GM12878 (cell line): ENCODE measurements at regions not wholly inside any gene's neighbourhood (a gene's known extent, or its start where the extent isn't known, plus 50 kb on each side); places are given as distances from the start of the nearest gene placed in this dataset.

ENCODE experiments used
- ATAC-seq: fragments of 200-7000 bp; cut with Tn5 transposase; 3 replicates; pipeline ENCODE4 v1.9.1; 2020; ENCODE audit warnings: mild to moderate bottlenecking, moderate library complexity
- BruUV-seq: library from RNA; stranded (reverse); fragments of 400-500 nt; replicated peaks from 2 replicates; lab custom pipeline; 2021; lab: Mats Ljungman, UMichigan
- CTCF ChIA-PET: fragments of 300-600 bp; sonication (Branson Sonifier 250); formaldehyde crosslinking; extraction: SDS; loops from one replicate; lab custom pipeline; 2021; ENCODE audit warnings: inconsistent platforms; lab: Yijun Ruan, JAX
- POLR2A ChIA-PET: fragments of 350-600 bp; formaldehyde crosslinking; extraction: SDS; loops from one replicate; lab custom pipeline; 2021; ENCODE audit warnings: inconsistent platforms; lab: Charles Lee
- RAD21 ChIA-PET: fragments of 300-600 bp; sonication (Branson Sonifier 250); formaldehyde crosslinking; loops from one replicate; lab custom pipeline; 2023; ENCODE audit warnings: antibody characterized with exemption; ENCODE audit not compliant: unreplicated experiment; lab: Charles Lee
- SMC1A ChIA-PET: fragments of 300-600 bp; sonication (Branson Sonifier 250); formaldehyde crosslinking; loops from one replicate; lab custom pipeline; 2023; ENCODE audit not compliant: unreplicated experiment, uncharacterized antibody; lab: Charles Lee
- DNase-seq: peaks from one replicate; pipeline ENCODE4 v3.0.0-alpha.2; 2011; ENCODE audit warnings: low read depth, low spot score
- FAIRE-seq: peaks from 3 replicates; lab custom pipeline; 2011; peaks lifted over from hg19 to GRCh38; lab: Jason Lieb, UNC
- H2AFZ ChIP-seq: 2 replicates; pipeline ENCODE4 v1.6.0; 2011; ENCODE audit warnings: low read depth, low read length, control low read depth; ENCODE audit not compliant: control insufficient read depth
- H3K27ac ChIP-seq: 2 replicates; pipeline ENCODE4 v1.5.1; 2011; ENCODE audit warnings: control low read depth; ENCODE audit not compliant: control insufficient read depth, insufficient read depth
- H3K27me3 ChIP-seq, 2 experiments: replicated peaks in 1 of 2; 2 replicates each; pipeline versions ENCODE4 v1.6.0 to v1.6.1; 2011; ENCODE audit warnings: low read length in 1 of 2; ENCODE audit not compliant: control insufficient read depth in 2 of 2, insufficient read depth in 2 of 2
- H3K36me3 ChIP-seq, 2 experiments: 2 replicates each; pipeline ENCODE4 v1.5.1; 2011; ENCODE audit warnings: low read length in 1 of 2; ENCODE audit not compliant: control insufficient read depth in 2 of 2, insufficient read depth in 2 of 2
- H3K4me1 ChIP-seq: 2 replicates; pipeline ENCODE4 v1.6.1; 2011; ENCODE audit warnings: mild to moderate bottlenecking, low read length, moderate library complexity, mixed read lengths; ENCODE audit not compliant: control insufficient read depth, insufficient read depth
- H3K4me2 ChIP-seq: 2 replicates; pipeline ENCODE4 v1.6.0; 2011; ENCODE audit warnings: control low read depth; ENCODE audit not compliant: control insufficient read depth, insufficient read depth
- H3K4me3 ChIP-seq: fragments of 200-600 bp; sonication (generic); 2 replicates; pipeline ENCODE4 v1.5.1; 2016
- H3K79me2 ChIP-seq: 2 replicates; pipeline ENCODE4 v1.6.0; 2011; ENCODE audit warnings: low read length; ENCODE audit not compliant: control insufficient read depth, insufficient read depth
- H3K9ac ChIP-seq: 2 replicates; pipeline ENCODE4 v1.8.0; 2011; ENCODE audit warnings: low read length, control low read depth, mixed read lengths; ENCODE audit not compliant: control insufficient read depth, insufficient read depth
- H3K9me3 ChIP-seq: replicated peaks from 3 replicates; pipeline ENCODE4 v1.5.1; 2011; ENCODE audit warnings: mild to moderate bottlenecking, low read length; ENCODE audit not compliant: control insufficient read depth, insufficient read depth
- H4K20me1 ChIP-seq: 2 replicates; pipeline ENCODE4 v1.6.0; 2011; ENCODE audit not compliant: control insufficient read depth, insufficient read depth
- ASH2L ChIP-seq: fragments of 300-600, 200-600 bp; sonication (generic); IDR thresholded peaks from 2 replicates; pipeline ENCODE4 v1.6.1; 2017; ENCODE audit warnings: low read depth, mild to moderate bottlenecking, borderline replicate concordance
- CEBPB ChIP-seq, 2 experiments: fragments of 150-350 bp in 1 of 2; IDR thresholded peaks; 2 replicates each; pipeline ENCODE4 v1.6.1; 2012 to 2014; ENCODE audit warnings: low read depth in 2 of 2, low read length in 2 of 2, borderline replicate concordance in 1 of 2, inconsistent platforms in 1 of 2
- CHD1 ChIP-seq: IDR thresholded peaks from 2 replicates; pipeline ENCODE4 v1.6.1; 2012; ENCODE audit warnings: low read depth, low read length, improper control_type of control experiment
- CREB1 ChIP-seq: IDR thresholded peaks from 2 replicates; pipeline ENCODE4 v1.6.1; 2012; ENCODE audit warnings: low read depth, mild to moderate bottlenecking, inconsistent platforms
- CUX1 ChIP-seq: IDR thresholded peaks from 2 replicates; pipeline ENCODE4 v1.6.1; 2012; ENCODE audit warnings: improper control_type of control experiment, low read depth, low read length; ENCODE audit not compliant: insufficient replicate concordance
- ELK1 ChIP-seq: IDR thresholded peaks from 2 replicates; pipeline ENCODE4 v1.6.1; 2012; ENCODE audit warnings: low read depth, low read length, improper control_type of control experiment
- FOS ChIP-seq: IDR thresholded peaks from 3 replicates; pipeline ENCODE4 v1.6.1; 2011; ENCODE audit warnings: borderline replicate concordance; ENCODE audit not compliant: insufficient read length; ENCODE audit errors: extremely low read depth
- HDAC2 ChIP-seq: fragments of 200-600 bp; sonication (generic); IDR thresholded peaks from 2 replicates; pipeline ENCODE4 v1.6.1; 2017
- MTA3 ChIP-seq: IDR thresholded peaks from 2 replicates; pipeline ENCODE4 v1.6.1; 2012; ENCODE audit warnings: low read length, inconsistent platforms, borderline replicate concordance
- PML ChIP-seq: IDR thresholded peaks from 2 replicates; pipeline ENCODE4 v1.6.1; 2012; ENCODE audit warnings: low read length, inconsistent platforms
- SMAD1 ChIP-seq: fragments of 450-650 bp; IDR thresholded peaks from 2 replicates; pipeline ENCODE4 v1.6.1; 2018; ENCODE audit warnings: mild to moderate bottlenecking, low read depth; ENCODE audit not compliant: partially characterized antibody
- TCF12 ChIP-seq: IDR thresholded peaks from 2 replicates; pipeline ENCODE4 v1.6.1; 2011; ENCODE audit warnings: low read depth, mild to moderate bottlenecking, low read length
- ZSCAN29 ChIP-seq: fragments of 450-650 bp; IDR thresholded peaks from 2 replicates; pipeline ENCODE4 v1.6.1; 2017; ENCODE audit warnings: mild to moderate bottlenecking, moderate library complexity
- WGBS: methylation state at CpG from one replicate; pipeline ENCODE4 v1.1.6; 2016; ENCODE audit warnings: low lambda C conversion rate; ENCODE audit not compliant: insufficient replicate concordance, insufficient coverage; ENCODE audit errors: missing lambda C conversion rate; 5-methylcytosine and 5-hydroxymethylcytosine counted together
- in situ Hi-C: fragments of 300-500 bp; cut with MboI; formaldehyde crosslinking; loops from 9 replicates; pipeline ENCODE4 v1.14.3; 2018; ENCODE audit warnings: mixed read lengths
- intact Hi-C: fragments of 100-400 bp; cut with micrococcal nuclease; formaldehyde crosslinking; loops from one replicate; pipeline ENCODE4 v1.14.2; 2022; ENCODE audit not compliant: unreplicated experiment

- Histone ChIP-seq H3K79me2 (no peaks in the 10 kb centered on the region), H3K4me2 (no peak overlapping the region), H3K36me3 (no peaks in the 10 kb centered on the region), H3K9me3 (no peaks in the 10 kb centered on the region; the same call in 2 of the 3 replicates), H4K20me1 (no peaks in the 10 kb centered on the region), H3K27ac (no peak overlapping the region), H3K27me3 (no peaks in the 10 kb centered on the region), H3K4me1 (no peaks in the 10 kb centered on the region), H3K9ac (no peak overlapping the region), H2AFZ (no peak overlapping the region), H3K4me3 (no peak overlapping the region)
- ChIA-PET RAD21 (no interaction called here), SMC1A (no interaction called here), CTCF (no interaction called here), POLR2A (interaction anchor here (0.6 kb wide), 1 partner anchor 131 kb away, joined by 3 read pairs; no protein-coding TSS in a partner anchor)
- TF ChIP-seq SMAD1 = no peak
- no peak for TF ChIP-seq CREB1
- no peak for TF ChIP-seq ASH2L
- no peak for TF ChIP-seq CHD1
- TF ChIP-seq ELK1 = no peak
- no peak for TF ChIP-seq ZSCAN29
- no peak for TF ChIP-seq FOS
- no peak for TF ChIP-seq PML
- TF ChIP-seq MTA3 = no peak
- TF ChIP-seq CEBPB (IDR thresholded peaks at IDR 0.05; ENCODE audit: borderline replicate concordance in 1 of 2, low read depth in 2 of 2, low read length in 2 of 2) = no peak
- TF ChIP-seq HDAC2 = no peak
- no peak for TF ChIP-seq TCF12
- no peak for TF ChIP-seq CUX1
- intact Hi-C loops = no loop called here
- in situ Hi-C loops = no loop called here
- ATAC-seq (no peak), DNase-seq (no peak), FAIRE-seq (no peak)
- 15% methylated on average over 4 of the region's 4 CpGs for WGBS
- BruUV-seq = no TSS peak
Measured at GRCh38 chr10:4190876-4191275, 405.9 kb upstream of the KLF6 start.
